Subcutaneous abdominal adipose tissue (tissue), 5 donors: ENCODE measurements at regions not wholly inside any gene's neighbourhood (a gene's known extent, or its start where the extent isn't known, plus 50 kb on each side); places are given as distances from the start of the nearest gene placed in this dataset.

Experiments used
- H3K27ac ChIP-seq: one replicate; pipeline ENCODE4 v1.7.0; 2013; ENCODE audit warnings: low read depth, mild to moderate bottlenecking, inconsistent platforms, low read length, moderate library complexity
- H3K27me3 ChIP-seq, 5 donors: one replicate each; pipeline ENCODE4 v1.7.0; 2013; ENCODE audit warnings: low read length in 5 of 5, inconsistent platforms in 1 of 5; ENCODE audit not compliant: control insufficient read depth in 5 of 5, insufficient read depth in 4 of 5
- H3K36me3 ChIP-seq, 5 donors: one replicate each; pipeline ENCODE4 v1.7.0; 2013; ENCODE audit warnings: low read length in 5 of 5; ENCODE audit not compliant: control insufficient read depth in 5 of 5, insufficient read depth in 5 of 5
- H3K4me1 ChIP-seq, 5 donors: one replicate each; pipeline ENCODE4 v1.7.0; 2013; ENCODE audit warnings: low read length in 5 of 5, mild to moderate bottlenecking in 3 of 5, moderate library complexity in 1 of 5; ENCODE audit not compliant: control insufficient read depth in 5 of 5, insufficient read depth in 5 of 5
- H3K4me3 ChIP-seq, 5 donors: one replicate each; pipeline ENCODE4 v1.7.0; 2013; ENCODE audit warnings: low read length in 5 of 5, low read depth in 1 of 5
- H3K9ac ChIP-seq, 5 donors: one replicate each; pipeline ENCODE4 v1.7.0; 2013; ENCODE audit warnings: low read length in 5 of 5, mild to moderate bottlenecking in 4 of 5, moderate library complexity in 3 of 5
- H3K9me3 ChIP-seq, 5 donors: one replicate each; pipeline ENCODE4 v1.7.0; 2013; ENCODE audit warnings: low read length in 5 of 5; ENCODE audit not compliant: control insufficient read depth in 5 of 5
- donor health status: healthy.
- donor health status: healthy.
- donor health status: healthy.
- donor health status: healthy.
- donor health status: healthy.

- Histone ChIP-seq H3K27me3 (no peaks in the 10 kb centered on the region), H3K9me3 (no peaks in the 10 kb centered on the region), H3K9ac (peak overlapping the region in 1 of 5 donors; percentile 8), H3K4me3 (no peak overlapping the region), H3K27ac (no peak overlapping the region), H3K36me3 (no peaks in the 10 kb centered on the region), H3K4me1 (no peaks in the 10 kb centered on the region)
These were observed 144.0 kb upstream of the VRK2 start for GRCh38 chr2:57902578-57902977.

- Histone ChIP-seq H3K9ac (no peak overlapping the region), H3K36me3 (no peaks in the 10 kb centered on the region), H3K4me1 (peaks cover 0 to 1% (median 0%) of the 10 kb centered on the region in 5 donors), H3K9me3 (no peaks in the 10 kb centered on the region), H3K4me3 (no peak overlapping the region), H3K27me3 (no peaks in the 10 kb centered on the region), H3K27ac (no peak overlapping the region)
These were observed 140.4 kb upstream of the VRK2 start for GRCh38 chr2:57906152-57906732.

DNA sequence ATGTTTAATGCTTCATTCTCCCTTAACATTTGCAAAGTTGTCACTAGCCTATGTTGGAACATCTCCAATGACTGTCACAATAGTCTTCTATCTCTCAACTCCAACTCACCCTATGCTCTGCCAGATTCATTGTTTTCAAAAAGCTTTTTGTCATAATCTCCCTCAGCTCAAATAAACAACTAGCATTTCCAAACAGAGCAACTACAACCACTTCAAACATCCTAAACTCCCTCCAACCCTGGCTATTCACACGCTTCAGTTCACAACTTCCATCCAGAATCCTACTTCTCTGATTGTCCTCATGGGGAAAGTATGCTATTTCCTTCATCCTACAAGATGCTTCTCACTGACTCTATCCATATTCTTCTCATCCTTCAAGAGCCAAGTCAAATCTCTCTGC, 139.2 kb upstream of the VRK2 start:
- H3K9ac ChIP-seq, result no peak overlapping the region

GRCh38 chr2:57908736-57909161, 137.9 kb upstream of the VRK2 start:
- Histone ChIP-seq H3K36me3 (no peaks in the 10 kb centered on the region), H3K4me3 (no peak overlapping the region), H3K9me3 (no peaks in the 10 kb centered on the region), H3K4me1 (peaks cover 0 to 10% (median 4%) of the 10 kb centered on the region in 5 donors), H3K9ac (no peak overlapping the region), H3K27me3 (no peaks in the 10 kb centered on the region), H3K27ac (no peak overlapping the region)

More for the DNA sequence above, 139.2 kb upstream of the VRK2 start:
- Histone ChIP-seq H3K4me1 (peaks cover 0 to 6% (median 4%) of the 10 kb centered on the region in 5 donors), H3K36me3 (no peaks in the 10 kb centered on the region), H3K27ac (no peak overlapping the region), H3K9me3 (no peaks in the 10 kb centered on the region), H3K4me3 (no peak overlapping the region), H3K27me3 (no peaks in the 10 kb centered on the region)

GRCh38 chr2:57918126-57918525, 128.5 kb upstream of the VRK2 start:
- Histone ChIP-seq H3K9me3 (no peaks in the 10 kb centered on the region), H3K9ac (no peak overlapping the region), H3K4me1 (no peaks in the 10 kb centered on the region), H3K4me3 (no peak overlapping the region), H3K27me3 (no peaks in the 10 kb centered on the region), H3K27ac (no peak overlapping the region), H3K36me3 (no peaks in the 10 kb centered on the region)

DNA sequence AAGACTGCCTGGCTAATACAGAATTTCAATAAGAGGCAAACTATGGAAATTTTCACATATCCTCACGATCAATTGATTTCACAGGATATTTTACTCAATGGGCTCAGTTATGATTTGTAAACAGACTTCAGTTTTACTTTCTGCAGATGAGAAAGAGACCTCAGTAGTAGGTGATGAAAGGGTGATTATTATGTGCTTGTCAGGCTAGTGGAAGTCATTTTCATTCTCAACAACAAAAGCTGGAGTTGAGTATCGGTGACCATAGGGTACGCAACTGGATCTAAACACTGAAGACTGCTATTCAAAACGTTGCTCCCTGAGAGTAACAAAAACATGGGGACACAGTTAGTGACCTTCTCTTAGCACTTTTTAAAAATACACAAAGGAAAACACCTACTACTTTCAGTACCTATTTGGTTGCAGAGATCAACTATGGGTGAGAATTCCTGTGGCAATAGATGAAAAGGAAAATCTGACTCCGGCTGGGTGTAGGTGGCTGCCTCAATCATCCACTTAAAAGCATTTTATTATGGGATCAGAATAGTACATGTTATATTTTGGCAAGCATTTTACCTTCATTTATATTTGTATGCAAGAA, 126.2 kb upstream of the VRK2 start:
- no peaks in the 10 kb centered on the region for H3K36me3 ChIP-seq
- H3K4me1 ChIP-seq, result no peaks in the 10 kb centered on the region
- no peaks in the 10 kb centered on the region for H3K9me3 ChIP-seq
- no peak overlapping the region for H3K27ac ChIP-seq
- no peak overlapping the region for H3K9ac ChIP-seq
- no peaks in the 10 kb centered on the region for H3K27me3 ChIP-seq
- H3K4me3 ChIP-seq, result no peak overlapping the region

DNA sequence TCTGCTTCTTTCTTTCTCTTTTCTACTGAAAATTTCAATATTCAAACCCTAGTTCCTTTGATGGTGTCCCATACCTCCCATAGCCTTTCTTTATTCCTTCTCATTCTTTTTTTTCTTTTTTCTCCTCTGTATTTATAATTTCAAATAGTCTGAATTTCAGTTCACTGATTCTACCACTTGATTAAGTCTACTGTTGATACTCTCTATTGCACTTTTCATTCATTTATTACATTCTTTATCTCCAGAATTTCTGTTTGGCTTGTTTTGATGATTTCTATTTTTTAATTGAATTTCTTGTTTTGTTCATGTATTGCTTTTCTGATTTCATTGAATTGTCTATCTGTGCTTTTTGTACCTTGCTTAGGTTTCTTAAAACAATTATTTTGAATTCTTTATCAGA, 111.9 kb upstream of the VRK2 start:
- Histone ChIP-seq H3K36me3 (no peaks in the 10 kb centered on the region), H3K27me3 (no peaks in the 10 kb centered on the region), H3K9me3 (peaks cover 7 to 22% (median 19%) of the 10 kb centered on the region in 5 donors), H3K4me1 (no peaks in the 10 kb centered on the region), H3K9ac (no peak overlapping the region), H3K4me3 (peak overlapping the region in 1 of 5 donors; percentile 26), H3K27ac (no peak overlapping the region)

- Histone ChIP-seq H3K27ac (no peak overlapping the region), H3K9me3 (peaks cover 7 to 19% (median 16%) of the 10 kb centered on the region in 5 donors), H3K9ac (no peak overlapping the region), H3K27me3 (no peaks in the 10 kb centered on the region), H3K4me3 (no peak overlapping the region), H3K4me1 (no peaks in the 10 kb centered on the region), H3K36me3 (no peaks in the 10 kb centered on the region)
These were observed 110.4 kb upstream of the VRK2 start for GRCh38 chr2:57936216-57936615.

DNA sequence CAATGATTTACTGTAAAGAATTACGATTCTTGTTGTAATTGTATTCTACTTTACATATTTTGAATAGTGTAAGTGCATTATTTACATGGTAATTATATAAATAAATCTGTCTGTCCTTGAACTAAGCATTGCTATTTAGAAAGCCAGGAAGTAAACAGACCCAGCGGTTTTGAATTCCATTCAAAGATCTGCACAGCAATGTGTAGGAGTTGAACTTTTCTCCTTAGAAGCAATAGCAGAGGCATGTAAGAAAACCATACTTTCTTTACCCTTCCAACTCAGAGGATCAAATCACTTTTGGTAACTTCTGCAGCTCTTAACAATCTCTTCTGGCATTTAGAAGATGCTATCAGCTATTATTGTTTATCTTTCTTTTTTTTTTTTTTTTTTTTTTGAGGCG, 109.2 kb upstream of the VRK2 start:
- H3K27me3 ChIP-seq, result no peaks in the 10 kb centered on the region
- no peak overlapping the region for H3K4me3 ChIP-seq
- H3K27ac ChIP-seq, result no peak overlapping the region
- H3K36me3 ChIP-seq, result no peaks in the 10 kb centered on the region
- H3K9me3 ChIP-seq, result peaks cover 7 to 19% (median 16%) of the 10 kb centered on the region in 5 donors
- H3K4me1 ChIP-seq, result no peaks in the 10 kb centered on the region
- H3K9ac ChIP-seq, result no peak overlapping the region

- Histone ChIP-seq H3K9me3 (peaks cover 0 to 1% (median 0%) of the 10 kb centered on the region in 5 donors), H3K36me3 (no peaks in the 10 kb centered on the region), H3K27me3 (no peaks in the 10 kb centered on the region), H3K4me3 (no peak overlapping the region), H3K4me1 (peaks cover 0 to 15% (median 5%) of the 10 kb centered on the region in 5 donors), H3K27ac (no peak overlapping the region), H3K9ac (no peak overlapping the region)
These were observed 104.8 kb upstream of the VRK2 start for GRCh38 chr2:57941816-57942215.
